ENCODE measurements at regions not wholly inside any gene's neighbourhood (a gene's known extent, or its start where the extent isn't known, plus 50 kb on each side); places are given as distances from the start of the nearest gene placed in this dataset.
"Not testable (repeated sequence)": the region's sequence is repeated elsewhere in the genome, so short reads cannot be mapped to it uniquely, and the experiment has no call there.

DNA sequence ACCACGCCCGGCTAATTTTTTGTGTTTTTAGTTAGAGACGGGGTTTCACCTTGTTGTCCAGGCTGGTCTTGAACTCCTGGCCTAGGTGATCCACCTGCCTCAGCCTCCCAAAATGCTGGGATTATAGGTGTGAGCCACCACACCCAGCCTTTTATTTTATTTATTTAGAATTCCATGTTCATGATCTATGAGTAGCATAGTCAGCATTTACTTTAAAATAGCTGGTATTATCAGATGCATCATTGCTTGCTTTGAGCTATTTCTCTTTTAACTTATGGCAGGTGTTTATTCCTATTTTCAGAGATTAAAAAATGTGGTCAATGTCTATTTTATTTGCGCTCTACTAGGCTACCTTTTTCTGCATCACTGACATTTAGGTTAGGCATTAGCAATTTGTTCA lies 152.0 kb downstream of the UTRN start:
- TF ChIP-seq, protein P1, sequence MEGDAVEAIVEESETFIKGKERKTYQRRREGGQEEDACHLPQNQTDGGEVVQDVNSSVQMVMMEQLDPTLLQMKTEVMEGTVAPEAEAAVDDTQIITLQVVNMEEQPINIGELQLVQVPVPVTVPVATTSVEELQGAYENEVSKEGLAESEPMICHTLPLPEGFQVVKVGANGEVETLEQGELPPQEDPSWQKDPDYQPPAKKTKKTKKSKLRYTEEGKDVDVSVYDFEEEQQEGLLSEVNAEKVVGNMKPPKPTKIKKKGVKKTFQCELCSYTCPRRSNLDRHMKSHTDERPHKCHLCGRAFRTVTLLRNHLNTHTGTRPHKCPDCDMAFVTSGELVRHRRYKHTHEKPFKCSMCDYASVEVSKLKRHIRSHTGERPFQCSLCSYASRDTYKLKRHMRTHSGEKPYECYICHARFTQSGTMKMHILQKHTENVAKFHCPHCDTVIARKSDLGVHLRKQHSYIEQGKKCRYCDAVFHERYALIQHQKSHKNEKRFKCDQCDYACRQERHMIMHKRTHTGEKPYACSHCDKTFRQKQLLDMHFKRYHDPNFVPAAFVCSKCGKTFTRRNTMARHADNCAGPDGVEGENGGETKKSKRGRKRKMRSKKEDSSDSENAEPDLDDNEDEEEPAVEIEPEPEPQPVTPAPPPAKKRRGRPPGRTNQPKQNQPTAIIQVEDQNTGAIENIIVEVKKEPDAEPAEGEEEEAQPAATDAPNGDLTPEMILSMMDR (IDR thresholded peaks at IDR 0.05; ENCODE audit: extremely low read depth, missing control alignments) = no peak
- DNase-seq (ENCODE audit: low spot score) = no peak

DNA sequence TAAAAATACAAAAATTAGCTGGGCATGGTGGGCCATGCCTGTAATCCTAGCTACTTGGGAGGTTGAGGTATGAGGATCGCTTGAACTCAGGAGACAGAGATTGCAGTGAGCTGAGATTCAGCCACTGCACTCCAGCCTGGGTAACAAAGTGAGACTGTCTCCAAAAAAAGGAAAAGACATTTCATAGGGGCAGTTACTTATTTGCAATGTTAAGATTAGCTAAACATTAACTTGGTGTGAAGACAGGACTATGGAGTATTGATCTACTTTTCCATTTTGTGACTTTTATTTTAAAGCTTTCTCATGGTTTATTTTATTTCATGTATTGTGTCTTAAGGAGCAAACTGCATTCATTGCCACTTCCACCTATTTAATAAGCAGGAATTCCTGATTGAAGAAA lies 153.0 kb downstream of the UTRN start:
- no peak for DNase-seq (ENCODE audit: low spot score)
- TF ChIP-seq, protein P1 (IDR thresholded peaks at IDR 0.05; ENCODE audit: extremely low read depth, missing control alignments) = no peak

DNA sequence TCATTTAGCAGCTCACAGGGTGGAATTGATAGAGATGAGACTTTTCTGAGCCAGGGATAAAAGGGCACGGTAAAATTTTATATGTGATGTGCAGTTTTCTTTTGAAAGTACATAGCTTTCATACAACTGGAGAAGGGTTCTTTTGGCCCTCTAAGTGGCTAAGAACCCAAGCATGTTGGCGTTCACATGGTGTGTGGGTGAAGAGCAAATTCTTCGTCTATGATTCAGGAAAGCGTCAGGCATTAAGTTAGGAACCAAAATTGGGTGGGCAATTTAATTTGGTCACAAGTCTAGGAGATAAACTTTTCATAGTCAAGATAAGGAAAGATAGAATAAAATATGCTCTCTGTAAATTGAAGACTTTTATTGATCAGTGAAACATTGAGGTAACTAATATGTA lies 153.9 kb downstream of the UTRN start:
- no peak for DNase-seq (ENCODE audit: low spot score)
- TF ChIP-seq, protein P1 (IDR thresholded peaks at IDR 0.05; ENCODE audit: extremely low read depth, missing control alignments) = no peak

DNA sequence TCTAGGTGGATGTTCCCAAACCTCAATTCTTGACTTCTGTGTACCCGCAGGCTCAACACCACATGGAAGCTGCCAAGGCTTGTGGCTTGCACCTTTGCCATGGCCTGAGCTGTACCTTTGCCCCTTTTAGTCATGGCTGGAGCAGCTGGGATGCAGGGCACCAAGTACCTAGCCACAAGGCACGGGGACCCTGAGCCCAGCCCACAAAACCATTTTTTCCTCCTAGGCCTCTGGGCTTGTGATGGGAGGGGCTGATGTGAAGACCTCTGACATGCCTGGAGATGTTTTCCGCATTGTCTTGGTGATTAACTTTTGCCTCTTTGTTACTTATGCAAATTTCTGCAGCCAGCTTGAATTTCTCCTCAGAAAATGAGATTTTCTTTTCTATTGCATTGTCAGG lies 156.7 kb downstream of the UTRN start:
- DNase-seq (ENCODE audit: low spot score) = not testable (repeated sequence)

DNA sequence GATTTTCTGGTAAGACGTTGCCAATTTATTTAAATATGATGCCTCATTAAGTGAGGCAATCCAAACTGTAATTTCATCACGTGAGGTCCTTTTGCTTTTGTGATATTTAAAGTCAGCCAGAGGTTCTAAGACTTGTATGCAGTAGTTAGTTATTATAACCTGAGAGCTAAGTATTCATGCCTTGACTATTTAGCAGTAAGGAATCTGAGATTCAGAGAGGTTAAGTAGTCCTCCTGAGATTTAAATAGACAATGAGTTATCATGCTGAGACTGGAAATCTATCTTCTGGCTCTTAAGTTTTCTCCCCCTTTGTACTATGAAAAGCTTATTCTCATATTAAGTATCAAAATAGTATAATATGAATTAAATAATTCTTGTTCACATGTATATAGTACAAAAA lies 158.0 kb downstream of the UTRN start:
- DNase-seq (ENCODE audit: low spot score) = no peak
- TF ChIP-seq, protein P1 (IDR thresholded peaks at IDR 0.05; ENCODE audit: extremely low read depth, missing control alignments) = no peak

DNA sequence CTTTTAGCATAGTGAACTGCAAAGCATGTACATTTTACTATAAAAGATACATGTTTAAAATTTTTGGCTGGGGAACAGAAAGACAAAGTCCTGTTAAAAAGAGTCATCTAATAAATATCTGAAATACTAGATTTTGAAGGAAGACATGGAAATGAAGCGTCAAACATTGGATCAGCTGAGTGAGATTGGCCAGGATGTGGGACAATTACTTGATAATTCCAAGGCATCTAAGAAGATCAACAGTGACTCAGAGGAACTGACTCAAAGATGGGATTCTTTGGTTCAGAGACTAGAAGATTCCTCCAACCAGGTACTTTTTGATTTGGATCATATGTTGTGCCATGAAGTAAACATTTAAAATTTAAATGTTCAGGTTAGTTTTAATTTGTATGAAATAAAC lies 162.3 kb downstream of the UTRN start:
- no peak for DNase-seq (ENCODE audit: low spot score)
- TF ChIP-seq, protein P1 (IDR thresholded peaks at IDR 0.05; ENCODE audit: extremely low read depth, missing control alignments) = no peak

DNA sequence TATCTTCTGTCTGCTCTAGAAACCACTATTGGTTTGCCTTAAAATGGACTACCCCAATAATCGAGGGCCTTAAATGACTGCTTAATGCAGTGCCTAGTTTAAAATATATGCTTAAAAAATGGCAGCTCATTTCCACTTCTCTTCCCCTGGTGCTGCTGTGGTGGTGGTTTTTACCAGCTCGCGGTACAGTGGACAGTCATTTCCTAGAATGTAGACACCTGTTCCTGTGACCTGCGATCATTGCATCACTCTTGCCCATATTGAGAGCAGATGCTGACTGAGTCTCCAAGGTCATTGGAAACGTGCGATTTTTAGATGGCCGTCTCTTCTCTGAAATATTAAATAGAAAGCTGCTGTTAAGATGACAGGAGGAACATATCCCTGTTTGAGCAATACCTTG lies 164.1 kb downstream of the UTRN start:
- no peak for DNase-seq (ENCODE audit: low spot score)
- TF ChIP-seq, protein P1 (IDR thresholded peaks at IDR 0.05; ENCODE audit: extremely low read depth, missing control alignments) = no peak

DNA sequence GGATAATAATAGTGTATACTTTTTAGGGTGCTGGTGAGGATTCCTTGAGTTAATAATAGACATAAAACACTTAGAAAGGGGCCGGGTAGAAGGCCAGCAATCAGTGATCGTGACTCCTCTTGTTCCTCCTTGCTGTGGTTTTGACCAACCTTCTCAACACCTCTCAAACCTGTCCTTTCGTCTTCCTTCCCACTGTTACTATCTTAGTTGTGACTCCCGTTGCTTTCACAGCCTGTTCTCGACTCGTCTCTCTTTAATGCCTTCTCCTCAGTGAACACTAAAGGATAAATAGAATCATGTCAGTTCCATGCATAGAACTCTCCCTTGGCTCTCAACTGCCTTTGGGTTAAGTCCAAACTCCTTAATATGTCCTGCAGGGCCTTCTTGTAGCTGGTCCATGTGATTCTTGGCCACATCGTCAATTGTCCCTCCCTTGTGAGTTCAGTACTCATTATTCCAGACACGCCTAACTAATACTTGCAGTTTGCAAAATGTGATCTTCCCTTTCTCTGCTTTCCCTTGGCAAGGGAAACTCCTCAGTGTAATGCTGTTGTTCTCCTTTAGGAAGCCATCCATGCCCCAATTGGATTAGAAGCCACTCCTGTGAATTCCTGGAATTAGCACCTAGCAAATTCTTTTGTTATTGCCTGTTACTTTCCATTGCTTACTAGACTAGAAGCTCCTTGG lies 164.9 kb downstream of the UTRN start:
- no peak for DNase-seq (ENCODE audit: low spot score)
- TF ChIP-seq, protein P1 (IDR thresholded peaks at IDR 0.05; ENCODE audit: extremely low read depth, missing control alignments) = no peak

Data from GM20000 (cell line).